ENCODE measurements at regions not wholly inside any gene's neighbourhood (a gene's known extent, or its start where the extent isn't known, plus 50 kb on each side); places are given as distances from the start of the nearest gene placed in this dataset.

DNA sequence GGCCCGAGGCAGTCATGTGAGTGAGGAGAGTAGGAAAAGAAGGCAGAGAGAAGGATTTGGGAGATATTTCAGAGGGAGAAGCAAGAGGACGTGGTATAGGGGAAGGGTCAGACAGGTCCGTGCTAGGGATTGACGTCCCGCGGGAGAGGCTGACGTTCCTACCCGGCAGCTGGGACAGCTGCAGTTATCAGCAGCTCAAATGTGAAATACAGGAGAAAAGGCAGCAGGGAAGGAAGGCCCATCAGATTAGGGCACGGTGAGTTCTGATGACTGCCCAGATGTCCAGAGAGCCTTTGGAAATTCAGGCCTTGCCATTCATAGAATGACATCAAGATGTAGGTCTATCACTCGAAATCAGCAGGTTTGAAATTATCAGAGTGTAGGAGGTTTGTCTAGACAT, 88.4 kb downstream of the IRS2 start:
- Histone ChIP-seq H2AFZ (ENCODE audit: insufficient read depth, low read depth, low read length, poor library complexity, severe bottlenecking) (no peak overlapping the region), H3K36me3 (replicated peaks in 1 of 2; ENCODE audit: control insufficient read depth in 1 of 2, insufficient read depth in 2 of 2, low read length in 2 of 2) (no peaks in the 10 kb centered on the region), H3K4me2 (replicated peaks; ENCODE audit: extremely low read depth, low read length, poor library complexity, severe bottlenecking) (no peak overlapping the region), H3K9ac (ENCODE audit: insufficient read depth, low read length, poor library complexity, severe bottlenecking) (no peak overlapping the region), H3K9me3 (replicated peaks in 1 of 2; ENCODE audit: control insufficient read depth in 1 of 2, insufficient read depth in 1 of 2, low read length in 2 of 2) (no peaks in the 10 kb centered on the region), H4K20me1 (ENCODE audit: insufficient read depth, low read length) (no peaks in the 10 kb centered on the region), H3K27ac (ENCODE audit: low read depth in 1 of 2, low read length in 2 of 2) (no peak overlapping the region), H3K27me3 (ENCODE audit: control insufficient read depth in 2 of 2, insufficient read depth in 2 of 2, low read length in 2 of 2) (no peaks in the 10 kb centered on the region), H3K4me1 (ENCODE audit: control insufficient read depth in 1 of 2, insufficient read depth in 2 of 2, low read length in 2 of 2) (peaks cover 33 to 36% of the 10 kb centered on the region in 2 donors), H3K79me2 (ENCODE audit: insufficient read depth, low read length) (no peaks in the 10 kb centered on the region), H3K4me3 (replicated peaks in 1 of 3; ENCODE audit: low read depth in 2 of 3, low read length in 3 of 3) (no peak overlapping the region)
- Mint-ChIP-seq H3K27ac (peak overlapping the region in 2 of 7 donors; percentile 4 to 11), H3K4me1 (peaks cover 42% of the 10 kb centered on the region), H3K4me3 (no peak overlapping the region), H3K36me3 (peaks cover 0 to 5% of the 10 kb centered on the region in 2 donors), H3K9me3 (peaks cover 0 to 7% (median 4%) of the 10 kb centered on the region in 7 donors), H3K27me3 (ENCODE audit: low read depth in 3 of 3) (peaks cover 0 to 5% (median 1%) of the 10 kb centered on the region in 3 donors)
- TF ChIP-seq, protein P1, sequence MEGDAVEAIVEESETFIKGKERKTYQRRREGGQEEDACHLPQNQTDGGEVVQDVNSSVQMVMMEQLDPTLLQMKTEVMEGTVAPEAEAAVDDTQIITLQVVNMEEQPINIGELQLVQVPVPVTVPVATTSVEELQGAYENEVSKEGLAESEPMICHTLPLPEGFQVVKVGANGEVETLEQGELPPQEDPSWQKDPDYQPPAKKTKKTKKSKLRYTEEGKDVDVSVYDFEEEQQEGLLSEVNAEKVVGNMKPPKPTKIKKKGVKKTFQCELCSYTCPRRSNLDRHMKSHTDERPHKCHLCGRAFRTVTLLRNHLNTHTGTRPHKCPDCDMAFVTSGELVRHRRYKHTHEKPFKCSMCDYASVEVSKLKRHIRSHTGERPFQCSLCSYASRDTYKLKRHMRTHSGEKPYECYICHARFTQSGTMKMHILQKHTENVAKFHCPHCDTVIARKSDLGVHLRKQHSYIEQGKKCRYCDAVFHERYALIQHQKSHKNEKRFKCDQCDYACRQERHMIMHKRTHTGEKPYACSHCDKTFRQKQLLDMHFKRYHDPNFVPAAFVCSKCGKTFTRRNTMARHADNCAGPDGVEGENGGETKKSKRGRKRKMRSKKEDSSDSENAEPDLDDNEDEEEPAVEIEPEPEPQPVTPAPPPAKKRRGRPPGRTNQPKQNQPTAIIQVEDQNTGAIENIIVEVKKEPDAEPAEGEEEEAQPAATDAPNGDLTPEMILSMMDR (IDR thresholded peaks at IDR 0.05) = no peak
- 95% methylated on average over 9 of the region's 10 CpGs for WGBS (ENCODE audit: insufficient coverage)
- intact Hi-C loops (cut with micrococcal nuclease) = loop anchor here in 1 of 2 donors (5.0 kb wide), 1 partner anchor 41 kb away; no protein-coding TSS in a partner anchor
- DNase-seq = no peak

DNA sequence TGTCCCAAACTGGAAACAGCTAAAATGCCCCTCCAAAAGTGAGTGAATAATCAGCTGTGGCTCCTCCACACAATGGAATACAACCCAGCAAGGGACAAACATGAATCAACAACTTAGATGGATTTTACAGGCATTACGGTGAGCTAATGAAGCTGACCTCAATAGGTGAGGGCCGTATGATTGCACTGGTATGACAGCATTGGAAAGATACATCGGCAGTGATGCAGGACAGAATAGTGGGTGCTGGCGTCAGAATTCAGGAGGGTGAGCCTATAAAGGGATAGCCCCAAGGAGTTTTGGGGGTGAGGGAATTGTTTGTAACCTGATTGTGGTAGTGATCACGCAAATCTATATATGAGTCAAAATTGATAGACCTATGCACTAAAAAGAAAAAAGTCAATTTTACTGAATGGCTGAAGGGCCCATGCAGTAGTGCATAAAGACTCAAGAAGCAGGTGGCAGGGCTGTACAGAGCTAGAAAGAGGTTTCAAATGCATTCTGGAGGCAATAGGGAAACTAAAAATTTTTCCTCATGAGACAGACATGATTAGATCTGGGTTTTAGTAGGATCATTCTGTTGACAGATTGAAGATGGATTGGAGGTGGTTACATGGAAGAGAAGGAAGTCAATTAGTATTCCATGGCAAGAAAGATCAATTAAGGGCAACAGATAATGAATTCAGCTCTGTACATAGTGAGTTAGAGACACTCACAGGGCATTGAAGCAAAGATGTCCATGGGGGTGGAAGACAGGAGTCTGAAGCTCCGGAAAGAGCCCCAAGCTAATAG, 90.8 kb downstream of the IRS2 start:
- no peak overlapping the region for H3K27ac ChIP-seq (ENCODE audit: low read depth in 1 of 2, low read length in 2 of 2)
- TF ChIP-seq, protein P1 (IDR thresholded peaks at IDR 0.05) = no peak
- Mint-ChIP-seq H3K4me1 (peaks cover 41% of the 10 kb centered on the region), H3K9me3 (peaks cover 0 to 5% (median 0%) of the 10 kb centered on the region in 7 donors), H3K27ac (peak overlapping the region in 1 of 7 donors; percentile 39), H3K36me3 (no peaks in the 10 kb centered on the region), H3K4me3 (no peak overlapping the region), H3K27me3 (ENCODE audit: low read depth in 3 of 3) (peaks cover 0 to 7% (median 1%) of the 10 kb centered on the region in 3 donors)
- no peaks in the 10 kb centered on the region for H3K9me3 ChIP-seq (replicated peaks in 1 of 2; ENCODE audit: control insufficient read depth in 1 of 2, insufficient read depth in 1 of 2, low read length in 2 of 2)
- no peak overlapping the region for H3K4me2 ChIP-seq (replicated peaks; ENCODE audit: extremely low read depth, low read length, poor library complexity, severe bottlenecking)
- 95% methylated on average over 6 of the region's 6 CpGs for WGBS (ENCODE audit: insufficient coverage)
- intact Hi-C loops (cut with micrococcal nuclease) = loop anchor here in 1 of 2 donors (5.0 kb wide), 1 partner anchor 38 kb away; no protein-coding TSS in a partner anchor
- no peaks in the 10 kb centered on the region for H3K79me2 ChIP-seq (ENCODE audit: insufficient read depth, low read length)
- no peaks in the 10 kb centered on the region for H3K27me3 ChIP-seq (ENCODE audit: control insufficient read depth in 2 of 2, insufficient read depth in 2 of 2, low read length in 2 of 2)
- H3K4me1 ChIP-seq (ENCODE audit: control insufficient read depth in 1 of 2, insufficient read depth in 2 of 2, low read length in 2 of 2) = peaks cover 29 to 30% of the 10 kb centered on the region in 2 donors
- no peak for DNase-seq
- H3K4me3 ChIP-seq (replicated peaks in 1 of 3; ENCODE audit: low read depth in 2 of 3, low read length in 3 of 3) = no peak overlapping the region
- no peaks in the 10 kb centered on the region for H4K20me1 ChIP-seq (ENCODE audit: insufficient read depth, low read length)
- no peak overlapping the region for H2AFZ ChIP-seq (ENCODE audit: insufficient read depth, low read depth, low read length, poor library complexity, severe bottlenecking)
- H3K36me3 ChIP-seq (replicated peaks in 1 of 2; ENCODE audit: control insufficient read depth in 1 of 2, insufficient read depth in 2 of 2, low read length in 2 of 2) = no peaks in the 10 kb centered on the region
- no peak overlapping the region for H3K9ac ChIP-seq (ENCODE audit: insufficient read depth, low read length, poor library complexity, severe bottlenecking)

All from CD14-positive monocyte (primary cell).